ENCODE measurements at regions not wholly inside any gene's neighbourhood (a gene's known extent, or its start where the extent isn't known, plus 50 kb on each side); places are given as distances from the start of the nearest gene placed in this dataset.

GRCh38 chr5:168211245-168211644 lies 80.2 kb upstream of the WWC1 start:
- H3K36me3 ChIP-seq: no peaks in the 10 kb centered on the region
- H3K4me1 ChIP-seq: peaks cover 29 to 32% of the 10 kb centered on the region in 2 donors
- H3K4me3 ChIP-seq (replicated peaks in 1 of 3): no peak overlapping the region
- peak in 2 of 6 experiments; percentile 15 for TF ChIP-seq CTCF (IDR thresholded peaks at IDR 0.05)
- TF ChIP-seq POLR2A (IDR thresholded peaks at IDR 0.05): no peak
- H3K9me3 ChIP-seq: no peaks in the 10 kb centered on the region
- peak overlapping the region; percentile 57 to 75 (median 69) for H3K27ac ChIP-seq
- peak; percentile 30 to 56 for DNase-seq
- no peaks in the 10 kb centered on the region for H3K27me3 ChIP-seq
- intact Hi-C loops (cut with DNase I): no loop called here

- H3K4me3 ChIP-seq (replicated peaks in 1 of 3): no peak overlapping the region
- no peak for DNase-seq
- H3K27me3 ChIP-seq: no peaks in the 10 kb centered on the region
- H3K36me3 ChIP-seq: no peaks in the 10 kb centered on the region
- no peak for TF ChIP-seq POLR2A (IDR thresholded peaks at IDR 0.05)
- H3K9me3 ChIP-seq: no peaks in the 10 kb centered on the region
- WGBS, 2 donors: 84 to 88% methylated on average over 6 of the region's 6 CpGs
- H3K4me1 ChIP-seq: peaks cover 36 to 37% of the 10 kb centered on the region in 2 donors
- intact Hi-C loops (cut with DNase I): no loop called here
- H3K27ac ChIP-seq: peak overlapping the region; percentile 57 to 75 (median 69)
Observed at GRCh38 chr5:168211936-168212335, 79.5 kb upstream of the WWC1 start.

GRCh38 chr5:168214071-168214470 lies 77.4 kb upstream of the WWC1 start:
- no peaks in the 10 kb centered on the region for H3K36me3 ChIP-seq
- H3K4me3 ChIP-seq (replicated peaks in 1 of 3): no peak overlapping the region
- intact Hi-C loops (cut with DNase I): no loop called here

GRCh38 chr5:168214886-168215285 lies 76.6 kb upstream of the WWC1 start:
- intact Hi-C loops (cut with DNase I): no loop called here
- Histone ChIP-seq H3K36me3 (no peaks in the 10 kb centered on the region), H3K4me1 (peaks cover 42 to 47% of the 10 kb centered on the region in 2 donors), H3K9me3 (no peaks in the 10 kb centered on the region), H3K27ac (peak overlapping the region; percentile 60 to 83 (median 71)), H3K27me3 (no peaks in the 10 kb centered on the region), H3K4me3 (replicated peaks in 1 of 3) (no peak overlapping the region)
- DNase-seq: peak; percentile 92
- WGBS, 2 donors: 37 to 39% methylated on average over 13 of the region's 13 CpGs
- TF ChIP-seq POLR2A (IDR thresholded peaks at IDR 0.05): no peak
- TF ChIP-seq CTCF (IDR thresholded peaks at IDR 0.05): no peak

More at GRCh38 chr5:168214071-168214470, 77.4 kb upstream of the WWC1 start:
- Histone ChIP-seq H3K4me1 (peaks cover 45 to 46% of the 10 kb centered on the region in 2 donors), H3K27ac (peak overlapping the region; percentile 60 to 83 (median 71)), H3K9me3 (no peaks in the 10 kb centered on the region), H3K27me3 (no peaks in the 10 kb centered on the region)
- peak; percentile 27 to 34 for DNase-seq
- WGBS, 2 donors: 81 to 88% methylated on average over 3 of the region's 3 CpGs
- no peak for TF ChIP-seq POLR2A (IDR thresholded peaks at IDR 0.05)
- TF ChIP-seq CTCF (IDR thresholded peaks at IDR 0.05): no peak

GRCh38 chr5:168215646-168216045 lies 75.8 kb upstream of the WWC1 start:
- Histone ChIP-seq H3K9me3 (no peaks in the 10 kb centered on the region), H3K4me1 (peaks cover 42 to 45% of the 10 kb centered on the region in 2 donors), H3K36me3 (no peaks in the 10 kb centered on the region), H3K4me3 (replicated peaks in 1 of 3) (no peak overlapping the region), H3K27me3 (no peaks in the 10 kb centered on the region), H3K27ac (peak overlapping the region; percentile 60 to 83 (median 71))
- intact Hi-C loops (cut with DNase I): no loop called here
- 66 to 69% methylated on average over 7 of the region's 7 CpGs for WGBS, 2 donors
- no peak for TF ChIP-seq POLR2A (IDR thresholded peaks at IDR 0.05)
- no peak for TF ChIP-seq CTCF (IDR thresholded peaks at IDR 0.05)
- peak; percentile 19 to 21 for DNase-seq

GRCh38 chr5:168216989-168217388 lies 74.5 kb upstream of the WWC1 start:
- no peak for DNase-seq
- intact Hi-C loops (cut with DNase I): no loop called here
- WGBS, 2 donors: 39 to 47% methylated on average over 2 of the region's 2 CpGs
- Histone ChIP-seq H3K9me3 (no peaks in the 10 kb centered on the region), H3K27me3 (no peaks in the 10 kb centered on the region), H3K4me3 (replicated peaks in 1 of 3) (no peak overlapping the region), H3K36me3 (no peaks in the 10 kb centered on the region), H3K4me1 (peaks cover 31 to 42% of the 10 kb centered on the region in 2 donors), H3K27ac (peak overlapping the region in 2 of 3 donors; percentile 60 to 83)
- TF ChIP-seq CTCF (IDR thresholded peaks at IDR 0.05) (no peak), POLR2A (IDR thresholded peaks at IDR 0.05) (no peak)

Data from thyroid gland (tissue), 4 donors.